ENCODE measurements at regions not wholly inside any gene's neighbourhood (a gene's known extent, or its start where the extent isn't known, plus 50 kb on each side); places are given as distances from the start of the nearest gene placed in this dataset.

DNA sequence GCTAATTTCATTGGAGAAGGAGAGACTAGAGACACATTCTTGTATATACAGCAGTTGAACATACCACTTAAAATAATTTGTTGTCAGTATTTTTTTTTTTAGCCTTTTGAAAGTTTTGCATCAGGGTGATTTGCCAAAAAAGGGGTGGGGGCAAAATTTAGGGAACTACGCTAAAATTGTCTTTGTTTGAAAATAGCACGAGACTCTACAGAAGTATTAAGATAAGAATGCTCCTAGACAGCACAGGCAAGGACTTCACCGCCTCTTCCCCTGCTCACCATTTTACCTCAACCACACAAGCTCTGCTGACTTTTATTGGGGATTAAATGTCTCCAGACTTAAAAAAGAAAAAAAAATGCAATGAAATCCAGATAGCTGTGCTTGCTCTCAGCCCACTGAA lies 236.1 kb upstream of the USP25 start:
- no peak overlapping the region for H3K4me3 ChIP-seq (ENCODE audit: low read depth in 2 of 2, low read length in 2 of 2)
- no peaks in the 10 kb centered on the region for H3K36me3 ChIP-seq (ENCODE audit: control insufficient read depth, insufficient read depth, low read length)
- ChIA-PET CTCF (interaction anchor here (0.6 kb wide), 1 partner anchor 11 kb away, joined by 7 read pairs; no protein-coding TSS in a partner anchor), POLR2A (no interaction called here)
- no peaks in the 10 kb centered on the region for H3K4me1 ChIP-seq (ENCODE audit: control insufficient read depth, insufficient read depth, low read length)
- TF ChIP-seq, protein P1, sequence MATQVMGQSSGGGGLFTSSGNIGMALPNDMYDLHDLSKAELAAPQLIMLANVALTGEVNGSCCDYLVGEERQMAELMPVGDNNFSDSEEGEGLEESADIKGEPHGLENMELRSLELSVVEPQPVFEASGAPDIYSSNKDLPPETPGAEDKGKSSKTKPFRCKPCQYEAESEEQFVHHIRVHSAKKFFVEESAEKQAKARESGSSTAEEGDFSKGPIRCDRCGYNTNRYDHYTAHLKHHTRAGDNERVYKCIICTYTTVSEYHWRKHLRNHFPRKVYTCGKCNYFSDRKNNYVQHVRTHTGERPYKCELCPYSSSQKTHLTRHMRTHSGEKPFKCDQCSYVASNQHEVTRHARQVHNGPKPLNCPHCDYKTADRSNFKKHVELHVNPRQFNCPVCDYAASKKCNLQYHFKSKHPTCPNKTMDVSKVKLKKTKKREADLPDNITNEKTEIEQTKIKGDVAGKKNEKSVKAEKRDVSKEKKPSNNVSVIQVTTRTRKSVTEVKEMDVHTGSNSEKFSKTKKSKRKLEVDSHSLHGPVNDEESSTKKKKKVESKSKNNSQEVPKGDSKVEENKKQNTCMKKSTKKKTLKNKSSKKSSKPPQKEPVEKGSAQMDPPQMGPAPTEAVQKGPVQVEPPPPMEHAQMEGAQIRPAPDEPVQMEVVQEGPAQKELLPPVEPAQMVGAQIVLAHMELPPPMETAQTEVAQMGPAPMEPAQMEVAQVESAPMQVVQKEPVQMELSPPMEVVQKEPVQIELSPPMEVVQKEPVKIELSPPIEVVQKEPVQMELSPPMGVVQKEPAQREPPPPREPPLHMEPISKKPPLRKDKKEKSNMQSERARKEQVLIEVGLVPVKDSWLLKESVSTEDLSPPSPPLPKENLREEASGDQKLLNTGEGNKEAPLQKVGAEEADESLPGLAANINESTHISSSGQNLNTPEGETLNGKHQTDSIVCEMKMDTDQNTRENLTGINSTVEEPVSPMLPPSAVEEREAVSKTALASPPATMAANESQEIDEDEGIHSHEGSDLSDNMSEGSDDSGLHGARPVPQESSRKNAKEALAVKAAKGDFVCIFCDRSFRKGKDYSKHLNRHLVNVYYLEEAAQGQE (IDR thresholded peaks at IDR 0.05; ENCODE audit: insufficient read depth in 1 of 2, low read depth in 2 of 2, low read length in 1 of 2), result no peak
- no peak for TF ChIP-seq SIN3A (IDR thresholded peaks at IDR 0.05; ENCODE audit: borderline replicate concordance, insufficient read depth, low read depth, low read length)
- TF ChIP-seq TCF7L2 (IDR thresholded peaks at IDR 0.05; ENCODE audit: low read depth, low read length), result no peak
- TF ChIP-seq POLR2AphosphoS5 (IDR thresholded peaks at IDR 0.05; ENCODE audit: low read depth, low read length), result no peak
- TF ChIP-seq, protein P2, sequence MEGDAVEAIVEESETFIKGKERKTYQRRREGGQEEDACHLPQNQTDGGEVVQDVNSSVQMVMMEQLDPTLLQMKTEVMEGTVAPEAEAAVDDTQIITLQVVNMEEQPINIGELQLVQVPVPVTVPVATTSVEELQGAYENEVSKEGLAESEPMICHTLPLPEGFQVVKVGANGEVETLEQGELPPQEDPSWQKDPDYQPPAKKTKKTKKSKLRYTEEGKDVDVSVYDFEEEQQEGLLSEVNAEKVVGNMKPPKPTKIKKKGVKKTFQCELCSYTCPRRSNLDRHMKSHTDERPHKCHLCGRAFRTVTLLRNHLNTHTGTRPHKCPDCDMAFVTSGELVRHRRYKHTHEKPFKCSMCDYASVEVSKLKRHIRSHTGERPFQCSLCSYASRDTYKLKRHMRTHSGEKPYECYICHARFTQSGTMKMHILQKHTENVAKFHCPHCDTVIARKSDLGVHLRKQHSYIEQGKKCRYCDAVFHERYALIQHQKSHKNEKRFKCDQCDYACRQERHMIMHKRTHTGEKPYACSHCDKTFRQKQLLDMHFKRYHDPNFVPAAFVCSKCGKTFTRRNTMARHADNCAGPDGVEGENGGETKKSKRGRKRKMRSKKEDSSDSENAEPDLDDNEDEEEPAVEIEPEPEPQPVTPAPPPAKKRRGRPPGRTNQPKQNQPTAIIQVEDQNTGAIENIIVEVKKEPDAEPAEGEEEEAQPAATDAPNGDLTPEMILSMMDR (IDR thresholded peaks at IDR 0.05), result no peak
- DNase-seq (ENCODE audit: low read depth, low spot score) (no peak), ATAC-seq (no peak)
- intact Hi-C loops (cut with micrococcal nuclease; ENCODE audit: unreplicated experiment), result no loop called here
- BruUV-seq (replicated peaks), result no TSS peak
- no peaks in the 10 kb centered on the region for H3K9me3 ChIP-seq (ENCODE audit: control insufficient read depth, insufficient read depth, low read depth, low read length)
- no peaks in the 10 kb centered on the region for H3K27me3 ChIP-seq (ENCODE audit: control insufficient read depth, insufficient read depth, low read length)
- no peak overlapping the region for H3K27ac ChIP-seq (ENCODE audit: low read length)
- in situ Hi-C loops (cut with HindIII; ENCODE audit: low pct_unique_long_range_greater_than_20kb, low sequenced_read_pairs), result no loop called here

DNA sequence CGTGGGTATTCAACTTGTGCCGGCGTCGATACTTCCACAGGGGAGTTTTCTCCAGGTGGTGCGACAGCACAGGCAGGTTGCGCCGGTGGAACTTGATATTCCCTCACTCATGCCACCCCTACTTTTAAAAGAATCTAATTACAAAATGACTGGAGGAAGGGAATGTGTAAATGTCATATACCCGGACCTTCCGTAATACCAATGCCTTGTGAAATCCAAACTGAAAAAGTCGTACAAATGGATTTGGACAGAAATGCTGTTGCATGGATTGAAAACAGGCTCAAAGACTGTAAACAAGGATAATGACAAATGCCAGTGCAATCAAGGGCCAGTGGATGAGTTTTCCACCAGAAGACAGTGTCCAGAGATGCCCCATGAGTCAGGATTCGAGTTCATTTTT lies 235.3 kb upstream of the USP25 start:
- ATAC-seq (no peak), DNase-seq (ENCODE audit: low read depth, low spot score) (no peak)
- Histone ChIP-seq H3K9me3 (ENCODE audit: control insufficient read depth, insufficient read depth, low read depth, low read length) (no peaks in the 10 kb centered on the region), H3K4me3 (ENCODE audit: low read depth in 2 of 2, low read length in 2 of 2) (no peak overlapping the region), H3K4me1 (ENCODE audit: control insufficient read depth, insufficient read depth, low read length) (no peaks in the 10 kb centered on the region), H3K27ac (ENCODE audit: low read length) (no peak overlapping the region), H3K27me3 (ENCODE audit: control insufficient read depth, insufficient read depth, low read length) (no peaks in the 10 kb centered on the region), H3K36me3 (ENCODE audit: control insufficient read depth, insufficient read depth, low read length) (no peaks in the 10 kb centered on the region)
- in situ Hi-C loops (cut with HindIII; ENCODE audit: low pct_unique_long_range_greater_than_20kb, low sequenced_read_pairs) (no loop called here), intact Hi-C loops (cut with micrococcal nuclease; ENCODE audit: unreplicated experiment) (no loop called here)
- no peak for TF ChIP-seq TCF7L2 (IDR thresholded peaks at IDR 0.05; ENCODE audit: low read depth, low read length)
- TF ChIP-seq, protein P2 (IDR thresholded peaks at IDR 0.05), result no peak
- TF ChIP-seq, protein P1 (IDR thresholded peaks at IDR 0.05; ENCODE audit: insufficient read depth in 1 of 2, low read depth in 2 of 2, low read length in 1 of 2), result no peak
- POLR2A ChIA-PET, result no interaction called here
- no TSS peak for BruUV-seq (replicated peaks)
- CTCF ChIA-PET, result no interaction called here

All from Panc1 (cell line).